Testis (tissue), 2 donors: ENCODE measurements at regions not wholly inside any gene's neighbourhood (a gene's known extent, or its start where the extent isn't known, plus 50 kb on each side); places are given as distances from the start of the nearest gene placed in this dataset.

ENCODE experiments used
- DNase-seq: peaks from one replicate; pipeline ENCODE4 v3.0.0-alpha.2; 2019
- H3K27ac ChIP-seq, 2 donors: fragments of 200-600 bp; sonication (generic); one replicate each; pipeline ENCODE4 v1.5.1; 2019
- H3K27me3 ChIP-seq: fragments of 200-600 bp; sonication (generic); one replicate; pipeline ENCODE4 v1.5.1; 2019
- H3K36me3 ChIP-seq: fragments of 200-600 bp; sonication (generic); one replicate; pipeline ENCODE4 v1.5.1; 2017; ENCODE audit warnings: low read depth; ENCODE audit errors: missing control alignments
- H3K4me1 ChIP-seq: fragments of 200-600 bp; sonication (generic); one replicate; pipeline ENCODE4 v1.5.1; 2019
- H3K4me3 ChIP-seq, 2 donors: fragments of 200-600 bp; sonication (generic); one replicate each; pipeline ENCODE4 v1.5.1; 2017 to 2019
- H3K9me3 ChIP-seq: fragments of 200-600 bp; sonication (generic); one replicate; pipeline ENCODE4 v1.5.1; 2017
- POLR2A ChIP-seq: fragments of 450-650 bp; IDR thresholded peaks from one replicate; pipeline ENCODE4 v1.6.1; 2017; ENCODE audit warnings: antibody characterized with exemption, mild to moderate bottlenecking, moderate library complexity
- WGBS, 2 donors: methylation state at CpG; one replicate each; pipeline ENCODE4 v1.1.5; 2018; 5-methylcytosine and 5-hydroxymethylcytosine counted together
- intact Hi-C: fragments of 100-400 bp; cut with DNase I; formaldehyde crosslinking; loops from one replicate; pipeline ENCODE4 v1.15.1; 2023; ENCODE audit warnings: low total_unique reads
- TF ChIP-seq, protein P1 (sequence below), 3 experiments: fragments of 450-650 bp in 2 of 3; fragments of 200-600 bp in 1 of 3; sonication (generic) in 1 of 3; IDR thresholded peaks; one replicate each; pipeline ENCODE4 v1.5.1; 2016 to 2019; ENCODE audit warnings: antibody characterized with exemption in 3 of 3, mild to moderate bottlenecking in 2 of 3, moderate library complexity in 1 of 3

DNA sequence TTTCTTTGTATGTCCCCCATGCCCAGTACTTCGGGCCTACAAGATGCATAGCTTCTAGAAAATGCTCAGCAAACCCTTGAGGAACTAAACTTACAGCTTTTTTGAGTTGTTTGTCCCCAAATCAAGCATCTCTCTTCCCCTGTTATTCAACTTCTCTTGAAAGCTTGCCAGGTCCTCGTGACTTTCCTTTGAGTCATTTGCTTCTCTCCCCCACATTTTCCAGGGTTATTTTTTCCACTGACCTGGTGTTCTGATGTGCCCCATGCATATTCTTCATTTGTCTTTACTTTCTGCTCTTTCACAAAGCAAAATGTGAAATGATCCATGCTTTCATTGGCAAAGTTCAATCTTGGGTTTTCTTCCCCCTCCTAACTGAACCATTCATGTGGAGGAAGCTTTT, 204.8 kb downstream of the TFAP2A start:
- Histone ChIP-seq H3K36me3 (no peaks in the 10 kb centered on the region), H3K27ac (no peak overlapping the region), H3K9me3 (no peaks in the 10 kb centered on the region), H3K4me3 (no peak overlapping the region), H3K27me3 (no peaks in the 10 kb centered on the region), H3K4me1 (no peaks in the 10 kb centered on the region)
- intact Hi-C loops = no loop called here
- DNase-seq = no peak
- TF ChIP-seq, protein P1, sequence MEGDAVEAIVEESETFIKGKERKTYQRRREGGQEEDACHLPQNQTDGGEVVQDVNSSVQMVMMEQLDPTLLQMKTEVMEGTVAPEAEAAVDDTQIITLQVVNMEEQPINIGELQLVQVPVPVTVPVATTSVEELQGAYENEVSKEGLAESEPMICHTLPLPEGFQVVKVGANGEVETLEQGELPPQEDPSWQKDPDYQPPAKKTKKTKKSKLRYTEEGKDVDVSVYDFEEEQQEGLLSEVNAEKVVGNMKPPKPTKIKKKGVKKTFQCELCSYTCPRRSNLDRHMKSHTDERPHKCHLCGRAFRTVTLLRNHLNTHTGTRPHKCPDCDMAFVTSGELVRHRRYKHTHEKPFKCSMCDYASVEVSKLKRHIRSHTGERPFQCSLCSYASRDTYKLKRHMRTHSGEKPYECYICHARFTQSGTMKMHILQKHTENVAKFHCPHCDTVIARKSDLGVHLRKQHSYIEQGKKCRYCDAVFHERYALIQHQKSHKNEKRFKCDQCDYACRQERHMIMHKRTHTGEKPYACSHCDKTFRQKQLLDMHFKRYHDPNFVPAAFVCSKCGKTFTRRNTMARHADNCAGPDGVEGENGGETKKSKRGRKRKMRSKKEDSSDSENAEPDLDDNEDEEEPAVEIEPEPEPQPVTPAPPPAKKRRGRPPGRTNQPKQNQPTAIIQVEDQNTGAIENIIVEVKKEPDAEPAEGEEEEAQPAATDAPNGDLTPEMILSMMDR (IDR thresholded peaks at IDR 0.05) = no peak
- no peak for TF ChIP-seq POLR2A
- WGBS, 2 donors = 47 to 48% methylated on average over 2 of the region's 2 CpGs

DNA sequence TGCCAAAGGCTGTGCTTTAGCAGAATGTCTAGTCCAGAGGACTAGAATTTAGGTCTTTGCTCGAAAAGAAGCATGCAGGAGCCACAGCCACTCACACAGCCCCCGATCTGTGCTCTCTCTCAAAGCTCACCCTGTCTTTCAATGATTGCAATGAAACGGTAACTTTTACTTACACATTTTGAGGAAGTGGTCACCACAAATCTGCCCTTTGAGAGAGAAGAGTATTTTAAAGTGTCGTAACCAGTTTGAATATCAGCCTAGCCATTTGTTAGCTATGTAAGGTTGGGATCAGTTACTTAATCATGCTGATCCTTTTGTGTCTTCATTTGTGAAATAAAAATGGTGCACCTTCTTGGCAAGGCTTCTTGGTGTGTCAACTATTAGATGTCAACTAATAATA, 209.0 kb downstream of the TFAP2A start:
- Histone ChIP-seq H3K36me3 (no peaks in the 10 kb centered on the region), H3K27ac (no peak overlapping the region), H3K27me3 (no peaks in the 10 kb centered on the region), H3K4me3 (no peak overlapping the region), H3K4me1 (no peaks in the 10 kb centered on the region), H3K9me3 (no peaks in the 10 kb centered on the region)
- 73 to 80% methylated on average over 4 of the region's 4 CpGs for WGBS, 2 donors
- TF ChIP-seq, protein P1 (IDR thresholded peaks at IDR 0.05) = no peak
- no peak for TF ChIP-seq POLR2A
- DNase-seq = no peak
- intact Hi-C loops = no loop called here

GRCh38 chr6:10205120-10205519, 209.8 kb downstream of the TFAP2A start:
- intact Hi-C loops = no loop called here
- Histone ChIP-seq H3K4me3 (no peak overlapping the region), H3K4me1 (no peaks in the 10 kb centered on the region), H3K36me3 (no peaks in the 10 kb centered on the region), H3K27me3 (no peaks in the 10 kb centered on the region), H3K9me3 (no peaks in the 10 kb centered on the region), H3K27ac (no peak overlapping the region)
- WGBS, 2 donors = 58 to 59% methylated on average over 3 of the region's 3 CpGs
- TF ChIP-seq, protein P1 (IDR thresholded peaks at IDR 0.05) = no peak
- TF ChIP-seq POLR2A = no peak
- no peak for DNase-seq

DNA sequence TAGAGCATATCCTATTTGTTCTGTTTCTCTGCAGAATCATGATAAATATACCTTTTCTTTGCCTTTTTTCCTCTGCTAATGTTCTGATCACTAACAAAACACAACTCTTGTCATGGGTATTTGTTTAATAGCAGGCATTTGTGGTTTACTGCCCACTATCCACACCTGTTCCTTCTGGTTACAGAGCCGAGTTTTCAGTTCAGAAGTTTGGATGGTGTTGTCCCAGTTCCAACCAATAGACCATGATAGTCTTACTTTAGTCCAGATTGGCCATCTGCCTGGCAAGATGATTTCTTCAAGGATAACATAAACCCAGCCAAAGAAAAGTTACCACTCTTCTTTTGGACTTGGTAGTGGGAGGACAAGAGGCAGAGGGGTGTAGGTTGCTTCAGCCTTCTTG, 211.2 kb downstream of the TFAP2A start:
- H3K4me1 ChIP-seq = no peaks in the 10 kb centered on the region
- intact Hi-C loops = no loop called here
- H3K4me3 ChIP-seq = no peak overlapping the region
- WGBS, 2 donors = 86 to 89% methylated on average over 1 of the region's 1 CpG
- H3K27ac ChIP-seq = no peak overlapping the region
- H3K36me3 ChIP-seq = no peaks in the 10 kb centered on the region
- no peaks in the 10 kb centered on the region for H3K27me3 ChIP-seq
- TF ChIP-seq POLR2A = no peak
- TF ChIP-seq, protein P1 (IDR thresholded peaks at IDR 0.05) = no peak
- no peaks in the 10 kb centered on the region for H3K9me3 ChIP-seq
- DNase-seq = no peak

DNA sequence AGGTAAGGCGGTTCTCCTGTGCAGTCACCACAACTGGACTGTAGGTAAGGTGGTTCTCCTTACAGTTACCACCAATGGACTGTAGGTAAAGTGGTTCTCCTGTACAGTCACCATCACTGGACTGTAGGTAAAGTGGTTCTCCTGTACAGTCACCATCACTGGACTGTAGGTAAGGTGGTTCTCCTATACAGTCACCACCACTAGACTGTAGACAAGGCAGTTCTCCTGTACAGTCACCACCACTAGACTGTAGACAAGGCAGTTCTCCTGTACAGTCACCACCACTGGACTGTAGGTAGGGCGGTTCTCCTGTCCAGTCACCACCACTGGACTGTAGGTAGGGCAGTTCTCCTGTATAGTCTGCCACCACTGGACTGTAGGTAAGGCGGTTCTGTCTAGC, 212.3 kb downstream of the TFAP2A start:
- intact Hi-C loops = no loop called here
- Histone ChIP-seq H3K4me3 (no peak overlapping the region), H3K27ac (no peak overlapping the region), H3K27me3 (no peaks in the 10 kb centered on the region), H3K9me3 (no peaks in the 10 kb centered on the region), H3K4me1 (no peaks in the 10 kb centered on the region), H3K36me3 (no peaks in the 10 kb centered on the region)
- TF ChIP-seq, protein P1 (IDR thresholded peaks at IDR 0.05) = no peak
- TF ChIP-seq POLR2A = no peak
- no peak for DNase-seq
- 84 to 94% methylated on average over 2 to 3 of the region's 3 CpGs for whole genome bisulfite sequencing, 2 donors
